ENCODE measurements at regions not wholly inside any gene's neighbourhood (a gene's known extent, or its start where the extent isn't known, plus 50 kb on each side); places are given as distances from the start of the nearest gene placed in this dataset.

- ATAC-seq (no peak), DNase-seq (ENCODE audit: low spot score) (no peak)
- intact Hi-C loops (cut with DNase I), result no loop called here
These were observed 451.3 kb downstream of the NTRK3 start for GRCh38 chr15:87805117-87805820.

GRCh38 chr15:87804451-87804850 is 452.1 kb downstream of the NTRK3 start:
- intact Hi-C loops (cut with DNase I), result no loop called here
- ATAC-seq (no peak), DNase-seq (ENCODE audit: low spot score) (no peak)

- intact Hi-C loops (cut with DNase I), result no loop called here
- DNase-seq (ENCODE audit: low spot score) (no peak), ATAC-seq (no peak)
These were observed 456.7 kb downstream of the NTRK3 start for GRCh38 chr15:87799838-87800237.

DNA sequence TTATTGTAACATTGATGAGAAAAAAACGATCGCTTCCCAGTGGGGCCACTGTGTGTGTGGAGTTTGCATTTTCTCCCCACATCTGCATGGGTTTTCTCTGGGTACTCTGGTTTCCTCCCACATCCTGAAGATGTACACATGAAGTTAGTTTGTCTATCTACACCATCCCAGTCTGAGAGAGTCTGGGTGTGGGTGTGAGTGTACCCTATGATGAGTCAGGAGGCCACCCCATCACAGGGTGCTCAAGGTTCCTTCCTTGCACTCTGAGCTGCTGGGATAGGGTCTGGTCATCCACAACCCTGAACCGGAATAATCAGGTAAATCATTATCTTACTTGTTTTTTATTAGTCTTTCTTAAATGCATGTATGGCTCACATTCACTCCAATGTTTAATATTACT is 457.1 kb downstream of the NTRK3 start:
- ATAC-seq (no peak), DNase-seq (ENCODE audit: low spot score) (no peak)
- intact Hi-C loops (cut with DNase I), result no loop called here

DNA sequence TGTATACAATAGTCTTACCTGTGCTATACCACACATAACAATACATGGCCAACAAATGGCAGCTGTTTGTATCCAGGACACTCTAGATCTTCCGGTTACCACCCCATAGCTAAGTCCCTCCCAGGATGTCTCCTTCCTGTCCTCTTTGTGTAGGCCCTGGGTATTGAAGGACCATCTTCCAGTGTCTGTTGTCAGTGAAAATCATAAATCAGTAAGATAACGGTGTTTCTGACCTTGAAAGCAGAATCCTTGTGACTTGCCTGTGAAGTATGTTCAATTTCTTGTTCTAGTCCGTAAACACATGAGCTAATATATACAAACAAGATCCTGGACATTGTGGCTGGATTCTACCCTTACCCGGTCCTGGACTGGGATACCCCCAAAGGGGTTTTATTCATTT is 462.8 kb downstream of the NTRK3 start:
- ATAC-seq (no peak), DNase-seq (ENCODE audit: low spot score) (no peak)
- intact Hi-C loops (cut with DNase I), result no loop called here

GRCh38 chr15:87792250-87793040 is 464.1 kb downstream of the NTRK3 start:
- DNase-seq (ENCODE audit: low spot score), result no peak
- intact Hi-C loops (cut with DNase I), result no loop called here
- ATAC-seq, result no peak

- DNase-seq (ENCODE audit: low spot score) (no peak), ATAC-seq (no peak)
- intact Hi-C loops (cut with DNase I), result no loop called here
These were observed 474.4 kb downstream of the NTRK3 start for GRCh38 chr15:87781959-87782625.

- DNase-seq (ENCODE audit: low spot score) (no peak), ATAC-seq (no peak)
- intact Hi-C loops (cut with DNase I), result no loop called here
These were observed 476.8 kb downstream of the NTRK3 start for GRCh38 chr15:87779746-87780145.

- intact Hi-C loops (cut with DNase I), result no loop called here
- ATAC-seq (no peak), DNase-seq (ENCODE audit: low spot score) (no peak)
These were observed 478.2 kb downstream of the NTRK3 start for GRCh38 chr15:87778358-87778757.

DNA sequence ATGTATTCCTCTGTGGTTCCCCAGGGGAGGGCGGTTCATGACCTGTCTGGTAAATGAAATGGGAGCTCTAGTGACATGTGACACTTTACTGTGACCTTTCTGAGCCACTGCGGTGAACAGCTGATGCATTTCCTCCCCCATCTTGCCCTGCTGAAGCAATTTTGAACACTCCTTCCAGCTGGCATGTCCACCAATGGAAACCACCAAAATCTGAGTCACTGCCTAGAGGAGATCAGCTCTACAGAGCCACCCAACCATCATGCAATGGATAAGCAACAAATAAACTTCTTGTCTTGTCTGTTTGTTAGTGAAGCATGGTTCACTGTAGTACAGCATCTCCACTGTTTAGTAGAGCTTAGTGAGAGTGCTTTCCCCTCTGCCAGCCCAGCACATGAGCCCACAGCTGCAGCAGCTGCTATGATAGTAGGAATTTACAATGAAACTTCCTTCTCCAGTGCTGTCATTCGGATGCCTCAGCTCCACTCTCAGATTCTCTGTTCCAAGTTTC is 479.4 kb downstream of the NTRK3 start:
- intact Hi-C loops (cut with DNase I), result no loop called here
- DNase-seq (ENCODE audit: low spot score) (peak; percentile 61), ATAC-seq (peak; percentile 91)

GRCh38 chr15:87767516-87767915 is 489.0 kb downstream of the NTRK3 start:
- no peak for ATAC-seq
- DNase-seq (ENCODE audit: low spot score), result no peak
- intact Hi-C loops (cut with DNase I), result no loop called here

GRCh38 chr15:87764461-87765240 is 491.9 kb downstream of the NTRK3 start:
- DNase-seq (ENCODE audit: low spot score) (no peak), ATAC-seq (no peak)
- intact Hi-C loops (cut with DNase I), result no loop called here

DNA sequence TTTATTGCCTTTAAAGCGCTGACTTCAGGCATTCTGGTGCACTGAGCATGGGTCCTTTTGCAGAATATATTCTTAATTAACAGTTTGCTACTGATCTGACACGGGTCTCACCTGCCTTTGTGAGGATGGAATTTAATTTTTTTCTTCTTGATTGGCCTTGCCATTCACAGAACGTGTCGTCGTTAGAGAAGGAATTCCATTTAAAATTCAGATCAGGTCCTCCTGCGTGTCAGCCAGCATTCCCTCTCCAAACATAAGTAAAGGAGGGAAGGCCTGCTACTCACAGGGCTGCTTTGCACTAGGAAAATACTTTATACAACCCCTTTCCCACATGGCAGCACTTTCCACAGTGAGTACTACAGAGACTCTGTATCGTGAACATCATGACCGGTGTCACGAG is 492.7 kb downstream of the NTRK3 start:
- intact Hi-C loops (cut with DNase I), result no loop called here
- ATAC-seq, result no peak

GRCh38 chr15:87761736-87762509 is 494.6 kb downstream of the NTRK3 start:
- intact Hi-C loops (cut with DNase I), result no loop called here
- ATAC-seq (peak; percentile 77), DNase-seq (ENCODE audit: low spot score) (no peak)

More for the DNA sequence above, 492.7 kb downstream of the NTRK3 start:
- DNase-seq (ENCODE audit: low spot score), result no peak

- ATAC-seq, result no peak
- DNase-seq (ENCODE audit: low spot score), result no peak
- intact Hi-C loops (cut with DNase I), result no loop called here
These were observed 495.8 kb downstream of the NTRK3 start for GRCh38 chr15:87760547-87761314.

DNA sequence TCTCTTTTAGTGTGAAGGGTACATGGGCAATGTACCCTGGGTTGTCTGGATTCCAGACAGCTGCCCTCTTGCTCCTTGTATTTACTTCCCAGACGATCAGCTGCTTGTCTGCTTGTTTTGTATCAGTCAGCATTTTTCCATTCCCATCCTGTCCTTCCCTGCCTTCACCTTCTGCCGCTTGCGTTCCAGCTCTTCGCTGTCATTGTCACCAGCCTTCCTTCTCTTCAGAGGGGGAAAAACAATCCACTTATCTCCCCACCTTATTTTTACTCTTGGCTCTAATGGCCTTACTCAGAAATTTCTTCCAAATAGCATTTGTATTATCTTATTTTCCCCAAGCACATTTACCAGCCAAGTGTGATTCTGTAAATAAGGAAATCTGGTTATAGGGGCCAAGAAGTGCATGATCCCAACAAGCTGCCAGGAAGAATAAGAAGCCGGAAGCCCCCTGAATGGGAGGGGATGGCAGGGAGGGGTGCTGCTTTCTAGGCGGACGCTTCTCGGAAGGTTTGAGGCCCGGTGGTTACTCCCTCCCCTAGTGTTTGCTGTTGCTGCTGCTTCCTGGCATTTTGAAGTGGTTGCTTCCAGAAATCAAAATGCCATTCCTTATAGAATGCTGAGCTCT is 497.6 kb downstream of the NTRK3 start:
- DNase-seq (ENCODE audit: low spot score) (no peak), ATAC-seq (no peak)
- intact Hi-C loops (cut with DNase I), result no loop called here

- no peak for DNase-seq (ENCODE audit: low spot score)
- intact Hi-C loops (cut with DNase I), result no loop called here
- no peak for ATAC-seq
These were observed 499.5 kb downstream of the NTRK3 start for GRCh38 chr15:87757084-87757483.

Data from sciatic nerve (tissue), 2 donors.